ENCODE measurements at regions not wholly inside any gene's neighbourhood (a gene's known extent, or its start where the extent isn't known, plus 50 kb on each side); places are given as distances from the start of the nearest gene placed in this dataset.
"Not testable (repeated sequence)": the region's sequence is repeated elsewhere in the genome, so short reads cannot be mapped to it uniquely, and the experiment has no call there.

- Histone ChIP-seq H3K4me3 (ENCODE audit: low read depth in 1 of 3, low read length in 3 of 3) (no peak overlapping the region), H3K36me3 (ENCODE audit: control insufficient read depth in 4 of 4, insufficient read depth in 3 of 4, low read depth in 1 of 4, low read length in 3 of 4) (no peaks in the 10 kb centered on the region), H3K27me3 (ENCODE audit: control insufficient read depth in 4 of 4, insufficient read depth in 4 of 4, low read length in 3 of 4) (no peaks in the 10 kb centered on the region), H3K4me1 (ENCODE audit: control insufficient read depth in 4 of 4, insufficient read depth in 4 of 4, low read length in 3 of 4) (peaks cover 0 to 4% (median 0%) of the 10 kb centered on the region in 4 donors), H3K27ac (ENCODE audit: low read depth in 1 of 2, low read length in 2 of 2) (no peak overlapping the region), H3K9ac (ENCODE audit: low read depth in 1 of 2, low read length in 2 of 2) (no peak overlapping the region), H3K9me3 (ENCODE audit: control insufficient read depth in 4 of 4, low read length in 3 of 4) (no peaks in the 10 kb centered on the region)
- no peak for TF ChIP-seq ATF3 (IDR thresholded peaks at IDR 0.05)
- no peak for TF ChIP-seq RAD21 (IDR thresholded peaks at IDR 0.05)
- no peak for TF ChIP-seq JUND (IDR thresholded peaks at IDR 0.05)
- no peak for TF ChIP-seq GABPA (IDR thresholded peaks at IDR 0.05 in 1 of 2, conservative IDR thresholded peaks at IDR 0.05 in 1 of 2)
- no peak for TF ChIP-seq ZBTB33 (IDR thresholded peaks at IDR 0.05)
- no peak for TF ChIP-seq REST (IDR thresholded peaks at IDR 0.05)
- TF ChIP-seq TAF1 (conservative IDR thresholded peaks at IDR 0.05), result no peak
- no peak for TF ChIP-seq YY1 (IDR thresholded peaks at IDR 0.05)
- no peak for TF ChIP-seq SP1 (IDR thresholded peaks at IDR 0.05)
- TF ChIP-seq MAX (IDR thresholded peaks at IDR 0.05), result no peak
- no peak for DNase-seq (ENCODE audit: low spot score)
- WGBS, result 78% methylated on average over 2 of the region's 2 CpGs
Observed at GRCh38 chr5:168142402-168142801, 149.0 kb upstream of the WWC1 start.

GRCh38 chr5:168143521-168143920 is 147.9 kb upstream of the WWC1 start:
- not testable (repeated sequence) for H3K4me3 ChIP-seq (ENCODE audit: low read depth in 1 of 3, low read length in 3 of 3); H3K9me3 ChIP-seq (ENCODE audit: control insufficient read depth in 4 of 4, low read length in 3 of 4); H3K27me3 ChIP-seq (ENCODE audit: control insufficient read depth in 4 of 4, insufficient read depth in 4 of 4, low read length in 3 of 4); H3K4me1 ChIP-seq (ENCODE audit: control insufficient read depth in 4 of 4, insufficient read depth in 4 of 4, low read length in 3 of 4); DNase-seq (ENCODE audit: low spot score); H3K36me3 ChIP-seq (ENCODE audit: control insufficient read depth in 4 of 4, insufficient read depth in 3 of 4, low read depth in 1 of 4, low read length in 3 of 4); H3K9ac ChIP-seq (ENCODE audit: low read depth in 1 of 2, low read length in 2 of 2); H3K27ac ChIP-seq (ENCODE audit: low read depth in 1 of 2, low read length in 2 of 2)
- 82% methylated on average over 7 of the region's 7 CpGs for WGBS

- no peak overlapping the region for H3K4me3 ChIP-seq (ENCODE audit: low read depth in 1 of 3, low read length in 3 of 3)
- TF ChIP-seq REST (IDR thresholded peaks at IDR 0.05) (no peak), FOXA2 (IDR thresholded peaks at IDR 0.05) (no peak), FOXA1 (IDR thresholded peaks at IDR 0.05) (no peak), NR2F2 (IDR thresholded peaks at IDR 0.05) (no peak), RXRA (IDR thresholded peaks at IDR 0.05) (no peak), HNF4A (conservative IDR thresholded peaks at IDR 0.05) (no peak), MAX (IDR thresholded peaks at IDR 0.05) (no peak), GABPA (IDR thresholded peaks at IDR 0.05 in 1 of 2, conservative IDR thresholded peaks at IDR 0.05 in 1 of 2) (no peak), RAD21 (IDR thresholded peaks at IDR 0.05) (no peak), SP1 (IDR thresholded peaks at IDR 0.05) (no peak), JUND (IDR thresholded peaks at IDR 0.05) (no peak), ZBTB33 (IDR thresholded peaks at IDR 0.05) (no peak), YY1 (IDR thresholded peaks at IDR 0.05) (no peak)
- H3K4me1 ChIP-seq (ENCODE audit: control insufficient read depth in 4 of 4, insufficient read depth in 4 of 4, low read length in 3 of 4), result no peaks in the 10 kb centered on the region
- WGBS, result 84% methylated on average over 8 of the region's 8 CpGs
- no peak overlapping the region for H3K27ac ChIP-seq (ENCODE audit: low read depth in 1 of 2, low read length in 2 of 2)
- no peaks in the 10 kb centered on the region for H3K36me3 ChIP-seq (ENCODE audit: control insufficient read depth in 4 of 4, insufficient read depth in 3 of 4, low read depth in 1 of 4, low read length in 3 of 4)
- H3K27me3 ChIP-seq (ENCODE audit: control insufficient read depth in 4 of 4, insufficient read depth in 4 of 4, low read length in 3 of 4), result no peaks in the 10 kb centered on the region
- no peak overlapping the region for H3K9ac ChIP-seq (ENCODE audit: low read depth in 1 of 2, low read length in 2 of 2)
- DNase-seq (ENCODE audit: low spot score), result no peak
- H3K9me3 ChIP-seq (ENCODE audit: control insufficient read depth in 4 of 4, low read length in 3 of 4), result no peaks in the 10 kb centered on the region
Observed at GRCh38 chr5:168147106-168147505, 144.3 kb upstream of the WWC1 start.

Measured in liver (tissue), 7 donors.